Occipital lobe (tissue), 1 donor: ENCODE measurements at regions not wholly inside any gene's neighbourhood (a gene's known extent, or its start where the extent isn't known, plus 50 kb on each side); places are given as distances from the start of the nearest gene placed in this dataset.
"Not testable (repeated sequence)": the region's sequence is repeated elsewhere in the genome, so short reads cannot be mapped to it uniquely, and the experiment has no call there.

ENCODE experiments used
- DNase-seq: peaks from one replicate; lab custom pipeline; 2025; lab: John Stamatoyannopoulos, UW

- DNase-seq: no peak
These were observed 1107.2 kb downstream of the TECRL start for GRCh38 chr4:63302078-63302477.

GRCh38 chr4:63296773-63297172, 1112.5 kb downstream of the TECRL start:
- no peak for DNase-seq

- no peak for DNase-seq
These were observed 1133.8 kb downstream of the TECRL start for GRCh38 chr4:63275491-63275890.

- no peak for DNase-seq
These were observed 1140.1 kb downstream of the TECRL start for GRCh38 chr4:63269156-63269555.

GRCh38 chr4:63233671-63234070, 1175.6 kb downstream of the TECRL start:
- no peak for DNase-seq

- no peak for DNase-seq
These were observed 1177.2 kb downstream of the TECRL start for GRCh38 chr4:63232058-63232457.

GRCh38 chr4:63226229-63226628, 1183.0 kb downstream of the TECRL start:
- no peak for DNase-seq

GRCh38 chr4:63222466-63222865, 1186.8 kb downstream of the TECRL start:
- no peak for DNase-seq

- no peak for DNase-seq
These were observed 1187.8 kb downstream of the TECRL start for GRCh38 chr4:63221477-63221876.

- DNase-seq: no peak
These were observed 1190.4 kb downstream of the TECRL start for GRCh38 chr4:63218856-63219255.

GRCh38 chr4:63214076-63214475, 1195.2 kb downstream of the TECRL start:
- DNase-seq: no peak

- no peak for DNase-seq
These were observed 1197.3 kb downstream of the TECRL start for GRCh38 chr4:63211776-63212479.

- no peak for DNase-seq
These were observed 1197.9 kb downstream of the TECRL start for GRCh38 chr4:63211375-63211774.

- not testable (repeated sequence) for DNase-seq
These were observed 1216.2 kb downstream of the TECRL start for GRCh38 chr4:63193029-63193428.

GRCh38 chr4:63171341-63171740, 1237.9 kb downstream of the TECRL start:
- no peak for DNase-seq

- DNase-seq: no peak
These were observed 1238.3 kb downstream of the TECRL start for GRCh38 chr4:63170923-63171322.

GRCh38 chr4:63169836-63170235, 1239.4 kb downstream of the TECRL start:
- DNase-seq: no peak

GRCh38 chr4:63155561-63155960, 1253.7 kb downstream of the TECRL start:
- no peak for DNase-seq

- DNase-seq: no peak
These were observed 1285.8 kb downstream of the TECRL start for GRCh38 chr4:63123441-63123840.

- no peak for DNase-seq
These were observed 1286.3 kb downstream of the TECRL start for GRCh38 chr4:63122955-63123354.

- DNase-seq: no peak
These were observed 1302.7 kb downstream of the TECRL start for GRCh38 chr4:63106600-63106999.

- DNase-seq: no peak
These were observed 1303.4 kb downstream of the TECRL start for GRCh38 chr4:63105839-63106238.

- no peak for DNase-seq
These were observed 1318.6 kb downstream of the TECRL start for GRCh38 chr4:63090641-63091040.

- DNase-seq: no peak
These were observed 1324.2 kb downstream of the TECRL start for GRCh38 chr4:63085091-63085490.
